ENCODE measurements at regions not wholly inside any gene's neighbourhood (a gene's known extent, or its start where the extent isn't known, plus 50 kb on each side); places are given as distances from the start of the nearest gene placed in this dataset.

DNA sequence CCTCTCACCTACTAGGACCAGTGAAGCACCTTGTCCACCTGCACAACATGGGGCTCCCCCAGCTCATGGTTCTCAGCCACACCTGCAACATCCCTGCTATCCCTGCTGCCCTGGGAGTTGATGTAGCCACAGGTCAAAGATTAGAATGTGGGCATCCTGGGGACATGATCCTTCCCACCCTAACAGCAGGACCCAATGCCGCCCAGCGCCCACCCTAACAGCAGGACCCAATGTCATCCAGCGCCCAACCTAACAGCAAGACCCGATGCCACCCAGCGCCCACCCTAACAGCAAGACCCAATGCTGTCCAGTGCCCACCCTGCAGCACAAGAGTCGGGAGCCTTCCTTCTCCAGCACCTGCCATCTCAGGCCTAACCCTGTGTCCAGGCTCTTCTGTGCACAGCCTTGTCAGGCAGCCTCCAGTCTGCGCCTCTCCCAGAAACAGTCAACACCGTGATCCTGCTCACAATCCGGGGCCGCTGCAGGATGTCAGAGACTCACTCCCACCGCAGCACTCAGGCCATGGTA, 237.3 kb upstream of the SALL3 start:
- DNase-seq (ENCODE audit: low read depth), result no peak

DNA sequence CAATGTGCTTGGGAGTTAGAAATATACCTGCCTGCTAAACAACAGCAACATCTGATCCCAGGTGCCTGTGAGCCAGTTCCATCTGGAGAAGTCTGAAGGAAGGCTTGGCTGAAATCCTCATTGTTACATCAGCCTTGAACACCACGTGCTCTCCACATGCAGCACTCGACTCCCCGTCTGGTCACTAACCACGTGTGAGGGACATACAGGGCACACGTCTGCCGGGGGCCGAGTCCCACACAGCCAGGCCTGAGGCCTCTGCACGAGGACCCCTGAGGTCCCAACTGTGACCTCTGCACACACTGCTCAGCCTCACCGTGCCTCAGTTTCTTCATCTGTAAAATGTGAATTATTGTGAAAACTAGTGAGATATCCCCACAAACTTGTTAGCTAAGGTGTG, 236.5 kb upstream of the SALL3 start:
- no peak for DNase-seq (ENCODE audit: low read depth)

DNA sequence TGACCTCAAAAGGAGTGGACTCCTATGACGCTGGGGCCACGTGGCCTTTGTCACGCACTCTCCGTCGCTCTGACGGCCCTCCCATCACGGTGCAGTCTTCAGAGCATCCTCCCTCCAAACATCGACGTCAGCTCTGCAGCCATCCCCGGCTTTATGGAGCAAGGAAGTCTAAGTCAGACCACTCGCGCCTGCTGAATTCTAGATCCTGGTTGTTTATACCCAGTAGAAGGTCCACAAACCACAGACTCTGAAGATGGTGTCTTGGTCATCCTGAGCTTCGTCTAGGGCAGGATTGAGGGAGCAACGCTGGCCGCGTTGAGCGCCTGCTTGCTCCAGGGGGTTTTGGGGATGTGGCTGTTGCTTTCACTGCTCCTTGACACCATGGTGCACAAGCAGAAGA, 228.0 kb upstream of the SALL3 start:
- DNase-seq (ENCODE audit: low read depth), result no peak

DNA sequence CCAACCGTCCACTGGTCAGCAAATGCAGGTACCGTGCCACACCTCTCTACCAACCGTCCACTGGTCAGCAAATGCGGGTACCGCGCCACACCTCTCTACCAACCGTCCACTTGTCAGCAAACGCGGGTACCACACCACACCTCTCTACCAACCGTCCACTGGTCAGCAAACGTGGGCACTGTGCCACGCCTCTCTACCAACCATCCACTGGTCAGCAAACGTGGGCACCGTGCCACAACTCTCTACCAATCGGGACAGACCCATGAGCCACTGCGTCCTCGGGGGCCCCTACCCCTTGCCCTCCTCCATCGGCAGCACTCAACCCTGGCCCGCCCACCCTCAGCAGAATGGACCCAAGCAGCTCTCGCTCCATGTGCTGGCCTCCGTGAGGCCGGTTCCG, 226.4 kb upstream of the SALL3 start:
- no peak for DNase-seq (ENCODE audit: low read depth)

DNA sequence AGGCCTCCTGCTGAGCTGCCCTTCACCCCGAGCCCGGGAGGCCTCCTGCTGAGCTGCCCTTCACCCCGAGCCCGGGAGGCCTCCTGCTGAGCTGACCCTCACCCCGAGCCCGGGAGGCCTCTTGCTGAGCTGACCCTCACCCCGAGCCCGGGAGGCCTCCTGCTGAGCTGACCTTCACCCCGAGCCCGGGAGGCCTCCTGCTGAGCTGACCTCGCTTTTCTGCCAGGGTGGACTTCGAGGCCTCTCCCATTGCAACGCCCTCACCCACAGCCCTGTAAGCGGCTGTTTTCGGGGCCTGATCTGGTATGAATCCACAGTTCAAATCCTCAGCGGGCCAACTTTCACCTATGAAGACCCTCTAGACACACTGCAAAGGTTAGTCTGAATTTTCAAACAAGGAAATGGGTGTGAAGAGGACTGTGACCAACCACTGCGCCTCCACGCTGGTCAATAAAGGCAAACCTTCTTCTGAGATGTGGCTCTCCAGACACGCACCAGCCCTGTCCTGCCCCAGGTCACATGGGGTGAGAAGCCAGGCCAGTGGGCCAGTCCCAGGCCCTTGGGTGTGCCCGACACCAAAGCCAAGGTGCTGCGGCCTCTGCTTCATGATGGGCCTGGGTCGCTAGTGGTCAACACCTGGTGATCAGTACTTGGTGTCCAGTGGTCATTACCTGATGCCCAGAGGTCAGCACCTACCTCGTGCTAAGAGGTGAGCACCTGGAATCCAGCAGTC, 225.1 kb upstream of the SALL3 start:
- DNase-seq (ENCODE audit: low read depth), result no peak

DNA sequence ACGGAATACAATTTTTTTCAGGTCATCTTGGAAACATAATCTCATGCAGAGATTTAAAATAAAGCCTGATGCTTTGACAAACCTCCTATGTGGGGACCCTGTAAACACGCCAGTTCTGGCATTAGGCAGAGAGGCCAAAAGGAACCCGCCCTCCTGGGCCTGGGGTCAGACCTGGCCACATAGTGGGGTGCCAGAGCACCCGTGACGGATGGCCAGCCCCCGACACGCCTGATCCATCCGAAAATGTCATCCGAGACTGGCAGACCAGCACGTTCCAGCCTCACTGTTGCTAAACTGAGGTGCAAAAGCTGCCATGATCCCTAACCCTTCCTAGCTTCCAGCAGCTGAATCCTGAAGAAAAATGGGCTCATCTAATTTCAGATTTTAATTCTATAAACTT, 222.6 kb upstream of the SALL3 start:
- DNase-seq (ENCODE audit: low read depth), result no peak

DNA sequence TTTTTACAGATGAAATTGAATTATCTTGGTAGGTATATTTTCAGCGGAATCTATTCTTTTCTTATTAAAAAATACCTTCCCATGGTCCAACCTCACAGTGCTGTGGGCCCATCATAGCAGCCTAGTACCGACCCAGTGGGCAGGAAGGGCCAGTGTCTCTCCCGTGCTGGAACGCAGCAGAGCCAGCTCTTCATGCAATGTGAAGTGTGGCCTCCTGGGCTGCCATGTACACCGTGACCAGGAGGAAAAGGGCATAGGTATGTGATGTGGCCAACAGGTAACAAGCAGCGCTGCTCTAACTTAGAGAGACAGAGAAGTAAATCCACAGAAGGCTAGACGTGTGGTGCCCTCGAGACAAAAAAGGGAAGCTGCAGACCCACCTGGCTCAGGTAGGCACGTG, 221.1 kb upstream of the SALL3 start:
- DNase-seq (ENCODE audit: low read depth), result no peak

DNA sequence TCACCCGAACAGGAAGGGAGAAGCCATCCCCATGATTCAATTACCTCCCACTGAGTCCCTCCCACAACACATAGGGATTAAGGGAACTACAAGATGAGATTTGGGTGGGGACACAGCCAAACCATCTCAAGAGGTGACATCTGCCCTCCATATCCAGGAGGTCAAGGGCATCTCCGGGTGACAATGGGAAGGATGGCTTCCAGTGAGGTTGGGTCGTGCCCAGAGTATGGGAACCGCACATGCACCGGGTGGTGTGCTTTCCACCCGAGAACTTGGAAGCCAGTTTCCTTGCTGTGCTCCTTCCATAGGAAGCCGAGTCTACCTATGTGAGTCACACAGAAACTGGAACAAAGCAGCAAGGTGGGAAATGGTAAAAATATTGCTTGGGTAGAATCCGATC, 216.9 kb upstream of the SALL3 start:
- DNase-seq (ENCODE audit: low read depth), result no peak

DNA sequence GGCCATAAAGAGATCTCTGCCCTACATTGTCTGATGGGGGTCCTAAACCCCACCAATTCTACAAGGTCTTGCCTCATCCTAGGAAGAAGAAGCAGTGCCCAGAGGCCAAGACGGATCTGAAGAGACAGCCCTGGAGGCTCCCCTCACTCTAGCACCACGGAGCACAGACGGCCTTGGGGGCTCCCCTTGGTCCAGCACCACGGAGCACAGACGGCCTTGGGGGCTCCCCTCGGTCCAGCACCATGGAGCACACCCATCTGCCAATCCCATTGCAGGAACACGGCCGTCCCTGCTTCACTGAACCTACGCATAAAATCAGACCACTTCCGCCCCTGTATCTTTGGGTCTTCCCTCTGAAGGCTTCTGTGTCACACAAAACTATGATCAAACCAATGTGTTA, 215.1 kb upstream of the SALL3 start:
- no peak for DNase-seq (ENCODE audit: low read depth)

DNA sequence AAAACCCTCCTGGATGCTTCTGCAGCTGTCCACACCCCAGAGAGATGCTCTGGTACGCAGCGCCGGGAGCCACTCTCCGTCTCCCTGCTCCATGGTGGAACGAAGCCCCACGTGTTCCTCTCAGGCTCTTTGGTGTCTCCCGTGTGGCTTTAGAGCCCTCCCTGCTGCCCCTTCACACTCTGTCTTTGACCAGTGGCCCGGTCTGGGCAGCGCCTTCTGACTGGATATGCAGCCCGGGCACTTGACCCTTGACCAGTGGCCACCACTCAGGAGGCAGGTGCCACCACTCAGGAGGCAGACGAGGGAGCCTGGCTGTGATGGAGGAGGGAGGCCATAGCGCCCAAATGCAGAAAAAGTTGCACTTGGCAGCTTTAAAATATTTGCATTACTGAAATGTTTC, 214.5 kb upstream of the SALL3 start:
- DNase-seq (ENCODE audit: low read depth), result no peak

DNA sequence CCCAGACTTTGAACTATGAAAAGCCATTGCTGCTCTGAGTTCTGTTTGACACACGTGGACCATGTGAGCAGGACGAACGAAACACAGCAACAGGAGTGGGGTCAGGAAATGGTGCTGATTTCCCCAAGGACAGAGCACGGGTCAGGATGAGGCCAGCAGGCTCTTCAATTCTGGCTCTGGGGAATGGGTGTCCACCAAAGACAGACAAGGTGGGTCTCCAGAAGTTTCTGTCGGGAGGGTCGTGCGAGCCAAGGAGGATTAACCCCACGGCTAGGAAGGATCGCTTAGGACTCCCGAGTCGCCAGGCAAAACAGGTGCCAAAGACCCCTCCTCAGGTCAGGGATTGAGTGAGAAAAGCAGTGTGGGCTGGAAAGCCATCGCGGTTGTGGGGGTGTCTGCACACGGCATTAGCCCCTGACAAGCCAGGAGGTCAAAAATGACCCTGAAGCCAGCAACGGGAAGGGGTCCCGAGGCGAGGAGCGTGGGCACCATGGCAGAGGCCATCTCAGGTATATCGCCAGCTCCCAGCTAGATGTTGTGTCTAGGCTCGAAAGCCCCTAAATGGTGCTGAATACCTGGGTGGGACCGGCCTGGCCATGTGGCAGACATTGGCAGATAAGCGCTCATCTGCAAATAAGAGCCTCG, 213.9 kb upstream of the SALL3 start:
- no peak for DNase-seq (ENCODE audit: low read depth)

DNA sequence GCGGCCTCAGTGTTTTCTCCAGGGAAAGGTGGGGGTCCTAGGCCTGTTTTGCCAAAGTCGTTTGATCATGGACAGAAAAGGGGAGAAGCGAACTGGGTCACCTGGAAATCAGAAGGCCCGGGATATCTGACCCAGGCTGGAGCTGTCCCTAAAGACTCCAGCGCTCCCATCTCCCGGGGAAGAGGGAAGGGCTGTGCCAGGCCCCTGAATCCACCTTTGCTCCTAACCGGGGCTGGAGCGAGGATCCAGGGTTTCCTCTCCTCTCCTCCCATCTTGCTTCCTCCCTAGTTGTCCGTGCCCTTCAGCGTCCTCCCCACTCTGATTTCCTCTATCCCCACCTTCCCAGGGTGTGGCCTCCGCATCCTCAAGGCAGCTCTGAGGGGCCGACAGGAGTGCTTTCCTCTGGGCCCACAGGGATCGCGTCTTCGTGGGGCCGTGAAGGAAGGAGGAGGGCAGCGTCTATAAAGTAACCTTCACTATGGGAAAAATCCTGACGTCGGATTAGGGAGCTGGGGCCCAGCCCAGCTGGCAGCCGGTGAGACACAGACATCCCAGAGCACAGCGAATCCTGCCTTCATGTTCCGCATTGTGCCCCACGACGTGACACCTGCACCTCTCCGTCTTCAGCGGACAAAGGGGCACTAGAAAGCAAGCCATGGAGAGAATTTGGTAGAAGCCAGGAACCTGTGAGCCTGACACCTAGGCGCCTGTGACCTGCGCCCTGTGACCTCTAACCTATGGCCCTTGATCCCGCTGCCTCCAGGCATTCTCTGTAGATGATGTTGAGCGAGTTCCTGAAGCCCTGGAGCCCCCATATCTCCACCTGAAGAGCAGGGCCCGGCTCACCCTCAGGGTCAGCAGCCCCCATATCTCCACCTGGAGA, 212.7 kb upstream of the SALL3 start:
- no peak for DNase-seq (ENCODE audit: low read depth)

DNA sequence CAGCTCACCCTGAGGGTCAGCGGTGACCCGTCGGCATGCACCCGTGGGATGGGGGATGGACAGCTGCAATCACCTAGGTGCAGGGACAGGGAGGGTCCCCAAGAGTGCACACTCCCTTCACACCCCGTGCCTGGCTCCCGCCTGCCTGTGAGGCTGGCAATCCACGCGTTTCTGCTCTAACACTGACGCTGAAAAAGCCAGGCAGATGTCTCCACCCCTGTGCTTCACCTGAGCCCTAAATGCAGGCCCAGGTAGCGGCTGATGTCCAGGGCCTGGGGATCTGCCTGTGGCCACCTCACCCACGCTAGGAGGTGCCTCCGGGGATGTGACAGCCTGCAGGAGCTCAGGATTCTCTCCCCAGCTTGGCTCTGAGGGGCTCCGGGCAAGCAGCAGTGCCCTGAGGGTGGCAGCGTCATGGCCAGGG, 212.0 kb upstream of the SALL3 start:
- DNase-seq (ENCODE audit: low read depth), result no peak

DNA sequence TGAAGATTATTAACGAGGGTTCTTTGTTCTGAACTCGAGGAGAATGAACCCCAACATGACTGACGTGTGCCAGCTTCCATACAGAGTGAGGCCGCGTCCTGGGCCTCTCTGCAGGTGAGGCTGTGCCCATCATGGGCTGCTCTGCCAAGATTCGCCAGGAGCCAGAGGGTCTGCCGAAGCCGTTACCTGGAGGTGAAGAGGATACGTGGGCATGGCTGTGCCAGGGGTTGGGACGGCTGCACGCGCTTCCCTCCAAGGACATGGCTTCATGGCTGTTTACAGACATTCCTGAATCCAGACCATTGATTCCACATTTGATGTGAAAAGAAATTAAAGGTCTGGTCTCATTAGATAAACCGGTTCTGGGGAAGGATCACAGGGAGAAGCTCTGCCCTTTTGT, 211.4 kb upstream of the SALL3 start:
- no peak for DNase-seq (ENCODE audit: low read depth)

DNA sequence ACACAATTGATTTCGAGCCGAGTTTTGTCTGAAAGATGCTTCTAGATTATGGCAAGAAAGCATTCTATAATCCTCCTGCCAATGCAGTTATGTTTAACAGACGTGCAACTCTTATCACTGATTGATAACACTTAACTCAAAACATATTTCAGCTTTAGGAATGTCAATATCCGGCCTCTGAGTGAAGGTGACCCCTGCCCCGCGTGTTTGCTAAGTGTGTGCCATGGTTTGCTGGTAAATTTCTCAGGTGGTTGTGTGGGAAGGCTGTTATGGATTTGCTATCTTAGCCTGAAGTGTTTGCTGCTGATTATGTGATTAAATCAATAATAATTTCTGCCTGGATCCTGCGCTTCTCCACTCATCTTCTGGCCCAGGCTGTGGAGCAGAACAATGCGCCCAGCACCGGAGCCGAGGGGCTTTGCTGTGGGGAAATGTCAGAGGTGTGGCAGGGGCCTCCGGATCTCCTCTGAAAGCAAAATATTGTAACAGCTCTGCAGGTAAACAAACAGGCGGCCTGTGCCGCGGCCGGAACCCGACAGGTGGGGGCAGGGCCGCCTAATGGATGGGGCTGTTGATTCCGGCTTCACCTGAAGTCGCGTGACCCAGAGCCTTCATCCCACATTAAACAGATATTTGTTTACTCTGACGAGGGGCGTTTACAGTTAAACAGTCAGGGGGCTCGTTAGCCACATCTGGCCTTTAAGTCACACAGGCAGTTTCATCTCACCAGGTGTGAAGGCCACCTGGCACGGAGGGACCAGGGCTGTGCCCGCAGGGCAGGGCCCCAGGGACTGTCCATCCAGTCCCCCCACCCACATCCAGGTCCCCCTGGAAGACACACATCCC, 210.7 kb upstream of the SALL3 start:
- DNase-seq (ENCODE audit: low read depth), result no peak

DNA sequence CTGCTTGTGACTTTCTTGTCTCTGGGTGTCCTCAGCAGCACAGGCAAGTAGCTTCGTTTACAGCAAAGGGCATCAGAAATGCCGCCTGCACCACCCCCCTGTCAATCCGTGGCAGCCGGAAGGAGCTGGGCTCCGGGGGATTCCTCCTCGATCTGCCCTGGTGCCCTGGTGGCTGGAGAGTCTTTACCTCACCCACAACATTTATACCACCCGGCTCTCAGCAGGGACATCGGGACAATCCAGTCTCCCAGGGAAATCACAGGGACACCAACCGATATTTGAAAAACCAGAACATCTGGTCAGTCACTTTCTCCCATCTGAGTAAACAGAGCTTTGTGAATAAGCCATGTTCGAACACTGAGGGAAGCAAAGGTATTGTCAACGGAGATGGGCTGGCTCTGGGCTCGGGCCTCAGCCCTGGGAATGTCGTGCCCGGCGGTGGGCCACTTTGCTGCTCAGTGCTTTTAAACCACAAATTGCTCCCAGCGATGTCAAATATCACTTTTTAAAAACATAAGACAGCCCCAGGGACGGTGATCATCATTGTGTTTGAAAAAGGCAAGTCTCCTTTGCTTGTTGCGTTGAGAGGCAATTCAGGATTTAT, 210.0 kb upstream of the SALL3 start:
- DNase-seq (ENCODE audit: low read depth), result no peak

DNA sequence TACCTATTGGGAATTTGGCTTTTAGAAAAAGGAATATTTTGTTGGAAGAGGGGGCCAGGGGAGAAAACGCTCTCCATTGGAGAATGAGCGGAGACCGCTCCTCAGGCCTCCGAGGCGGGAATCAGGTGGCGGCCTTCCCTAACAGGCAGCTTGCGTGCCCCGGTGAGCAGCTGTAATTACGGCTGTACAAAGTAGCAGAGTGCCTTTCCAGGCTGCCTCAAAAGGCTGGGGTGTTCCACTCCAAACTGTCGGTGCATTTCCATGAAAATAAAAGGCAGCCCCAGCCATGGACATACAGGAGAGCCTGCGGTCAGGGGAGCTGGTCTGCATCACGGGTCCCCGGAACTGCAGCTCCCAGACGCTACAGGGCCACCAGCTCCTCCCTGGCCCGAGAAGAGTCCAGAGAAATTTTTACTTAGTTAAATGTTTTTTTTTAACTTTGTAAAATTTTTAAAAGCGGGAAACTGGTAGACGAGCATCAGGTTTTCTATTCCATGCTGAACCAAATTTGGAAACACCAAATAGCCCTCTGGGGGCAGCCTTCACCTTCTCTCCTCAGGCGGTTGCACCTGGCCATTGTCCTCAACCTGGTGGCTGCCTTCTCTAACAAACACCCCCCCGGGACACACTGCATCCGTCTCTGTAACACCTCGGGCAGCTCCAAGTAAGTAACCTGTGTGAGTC, 209.3 kb upstream of the SALL3 start:
- no peak for DNase-seq (ENCODE audit: low read depth)

DNA sequence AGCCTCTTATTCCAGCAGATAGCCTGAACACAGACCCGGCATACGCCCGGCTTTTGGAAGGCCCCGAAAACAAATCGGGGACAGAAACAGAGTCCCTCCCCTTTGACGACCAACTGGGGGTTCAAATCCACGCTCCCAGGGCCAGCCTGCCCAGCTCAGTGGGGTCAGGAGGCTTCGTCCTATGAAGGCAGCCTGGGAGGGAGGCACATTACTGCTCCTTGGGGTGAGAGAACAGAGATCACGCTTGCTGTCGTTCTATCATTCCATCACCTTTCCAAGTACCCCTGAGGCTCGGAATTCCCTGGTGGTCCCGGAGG, 208.8 kb upstream of the SALL3 start:
- DNase-seq (ENCODE audit: low read depth), result no peak

DNA sequence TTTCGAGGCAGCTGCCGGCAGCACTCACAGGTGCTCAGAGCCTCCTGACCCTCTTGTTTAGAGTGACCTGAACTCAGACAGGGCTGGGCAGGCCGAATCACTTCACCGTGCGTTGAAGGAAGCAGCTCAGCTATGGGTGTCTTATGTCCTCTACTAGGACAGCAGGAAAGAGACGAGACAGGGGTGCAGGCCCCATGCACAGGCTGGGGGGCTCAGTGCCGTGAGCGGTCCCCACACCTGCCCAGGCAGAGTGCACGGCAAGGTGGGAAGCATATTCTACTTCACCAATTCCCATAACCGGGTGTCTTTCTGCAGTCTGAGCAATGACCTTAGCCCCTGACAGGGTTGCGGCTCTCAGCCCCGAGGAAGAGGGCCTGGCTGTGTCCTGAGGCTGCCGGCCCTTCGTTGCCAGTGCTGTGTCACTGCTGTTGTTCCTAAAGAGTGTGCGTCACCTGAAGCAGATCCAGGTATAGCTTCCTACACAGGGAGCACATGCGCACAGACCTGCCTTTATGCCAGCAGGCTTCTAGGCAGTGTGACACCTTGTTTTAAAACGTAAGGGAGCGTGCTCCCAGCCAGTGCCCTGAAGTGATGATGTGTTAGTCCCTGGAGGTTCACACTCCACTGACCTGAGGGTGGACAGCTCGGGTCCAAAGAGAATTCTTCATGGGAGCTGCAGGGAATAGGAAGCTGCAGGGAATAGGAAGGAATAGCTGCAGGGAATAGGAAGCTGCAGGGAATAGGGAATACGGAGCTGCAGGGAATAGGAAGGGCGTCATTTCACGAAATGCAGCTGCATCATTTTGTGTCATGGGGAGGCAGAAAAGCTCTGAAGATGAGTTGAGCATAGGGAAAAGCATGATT, 207.9 kb upstream of the SALL3 start:
- no peak for DNase-seq (ENCODE audit: low read depth)
